Stimulated activated CD4-positive, alpha-beta T cell treated with anti-CD3 and anti-CD28 coated beads, TNF-alpha, amount 100 ng/mL, for 24 hours (primary cell): ENCODE measurements at regions not wholly inside any gene's neighbourhood (a gene's known extent, or its start where the extent isn't known, plus 50 kb on each side); places are given as distances from the start of the nearest gene placed in this dataset.
A peak's percentile ranks its signal among the peaks of the same experiment; 100 is the strongest.

ENCODE experiments used
- DNase-seq, 3 experiments: peaks; one replicate each; pipeline ENCODE4 v3.0.0-alpha.2; 2020; ENCODE audit warnings: low read depth in 3 of 3

DNA sequence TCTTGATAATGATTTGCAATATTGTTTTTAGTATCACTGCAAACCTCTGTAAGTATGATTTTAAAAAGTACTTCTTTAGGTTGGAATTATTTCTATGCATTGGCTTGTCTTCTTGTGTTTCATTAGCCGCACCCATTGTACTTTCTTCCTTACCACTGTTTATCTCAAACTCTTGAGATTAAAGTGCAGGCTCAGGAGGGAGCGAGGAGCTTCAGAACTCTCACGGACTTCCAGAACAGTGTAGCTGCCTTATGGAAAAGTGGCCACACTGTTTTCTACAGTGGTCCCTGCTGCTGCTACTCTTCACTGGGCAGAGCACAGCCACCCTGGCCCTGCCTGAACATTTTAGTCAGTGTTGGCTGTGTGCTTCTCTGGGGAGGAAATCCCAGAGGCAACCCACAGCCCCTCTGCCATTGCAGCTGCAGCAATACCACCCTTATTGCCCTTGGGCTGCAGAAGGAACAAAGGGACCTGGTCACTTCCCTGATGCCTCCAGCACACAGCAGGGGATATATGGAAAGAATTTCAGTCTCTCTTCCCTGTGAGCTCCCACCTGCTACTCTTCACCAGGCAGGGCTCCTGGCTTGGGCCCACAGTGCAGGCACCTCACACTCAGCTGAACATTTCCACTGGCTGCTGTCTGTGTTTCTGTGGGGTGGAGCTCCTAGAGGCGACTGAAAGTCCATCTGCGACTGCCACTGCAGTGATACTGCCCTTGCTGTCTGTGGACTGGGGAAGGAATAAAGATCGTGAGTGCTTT, 91.7 kb upstream of the MAP3K4 start:
- DNase-seq = no peak

DNA sequence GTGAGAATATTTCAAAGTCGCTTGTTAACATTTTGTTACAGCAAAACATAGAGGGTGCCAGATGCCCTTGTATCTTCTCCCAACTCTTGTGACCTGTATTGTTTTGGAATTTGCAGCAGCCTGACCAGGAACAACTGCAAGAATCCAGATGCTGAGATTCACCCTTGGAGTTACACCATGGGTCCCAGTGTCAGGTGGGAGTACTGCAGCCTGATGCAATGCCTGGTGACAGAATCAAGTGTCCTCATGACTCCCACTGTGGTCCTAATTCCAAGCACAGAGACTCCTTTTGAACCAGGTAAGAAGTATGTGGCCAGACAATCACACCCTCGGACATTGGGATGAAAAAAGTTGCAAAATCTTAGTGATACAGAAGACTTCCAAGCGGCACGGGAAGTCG, 79.6 kb upstream of the MAP3K4 start:
- no peak for DNase-seq

DNA sequence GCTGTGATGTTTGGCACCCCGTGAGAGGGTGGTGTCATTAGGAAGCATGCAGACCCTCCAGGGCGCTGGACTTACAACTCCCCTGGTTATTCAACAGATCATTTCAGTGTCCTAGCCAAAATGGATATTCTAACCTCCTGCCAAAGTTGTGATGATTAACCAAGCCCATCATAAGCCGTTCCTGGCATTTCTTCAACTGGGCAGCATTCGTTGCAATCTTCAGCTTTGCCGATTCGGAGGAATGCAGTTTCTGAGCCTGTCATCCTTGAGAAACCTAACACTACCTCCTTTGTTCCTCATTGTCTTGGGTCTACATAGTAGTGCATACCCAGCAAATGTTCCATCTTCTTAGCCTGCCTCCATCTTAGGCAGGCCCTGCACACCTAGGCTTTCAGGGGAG, 79.2 kb upstream of the MAP3K4 start:
- no peak for DNase-seq

DNA sequence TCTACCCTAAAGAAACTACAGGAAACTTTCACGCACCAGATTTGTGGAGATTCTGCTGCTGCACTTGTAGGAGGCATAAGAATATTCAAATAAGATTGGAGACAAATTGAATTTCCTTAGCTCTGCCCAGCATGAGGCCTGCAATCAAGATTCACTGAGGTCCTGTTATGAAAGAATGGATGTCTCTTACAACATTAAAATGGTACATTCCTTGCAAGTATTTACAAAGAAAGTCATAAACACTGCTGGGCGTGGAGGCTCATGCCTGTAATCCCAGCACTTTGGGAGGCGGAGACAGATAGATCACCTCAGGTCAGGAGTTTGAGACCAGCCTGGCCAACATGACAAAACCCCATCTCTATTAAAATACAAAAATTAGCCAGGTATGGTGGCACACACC, 74.0 kb upstream of the MAP3K4 start:
- DNase-seq = no peak

DNA sequence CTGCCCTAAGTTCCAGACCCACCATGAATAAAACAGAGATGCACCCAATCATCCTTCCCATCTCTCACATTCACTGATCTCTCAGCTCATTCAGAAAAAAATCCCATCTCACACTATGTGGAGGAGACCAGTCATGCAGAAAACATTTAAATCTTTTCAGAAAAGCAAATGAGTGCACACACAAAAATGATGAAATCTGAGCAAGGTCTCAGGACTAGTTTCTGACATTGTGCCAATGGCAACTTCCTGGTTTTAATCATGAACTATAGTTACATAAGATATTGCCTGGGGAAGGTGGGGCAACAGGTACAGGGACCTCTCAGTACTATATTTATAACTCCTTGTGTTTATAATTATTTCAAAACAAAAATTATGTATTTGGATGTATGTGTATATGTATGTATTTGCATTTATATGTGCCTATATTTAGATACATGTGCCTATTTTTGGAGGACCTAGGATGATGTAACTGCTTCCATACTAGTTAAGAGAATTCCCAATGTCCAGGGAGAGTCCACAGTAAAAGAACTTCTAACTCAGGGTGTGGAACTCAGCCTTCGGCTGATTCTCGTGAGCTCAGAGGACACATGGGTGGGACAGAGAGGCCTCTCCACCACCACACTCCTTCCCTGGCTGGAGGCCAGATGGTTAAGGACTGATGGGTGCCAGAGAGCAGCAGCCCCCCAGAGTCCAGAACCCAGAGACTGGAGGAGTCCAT, 71.7 kb upstream of the MAP3K4 start:
- no peak for DNase-seq

DNA sequence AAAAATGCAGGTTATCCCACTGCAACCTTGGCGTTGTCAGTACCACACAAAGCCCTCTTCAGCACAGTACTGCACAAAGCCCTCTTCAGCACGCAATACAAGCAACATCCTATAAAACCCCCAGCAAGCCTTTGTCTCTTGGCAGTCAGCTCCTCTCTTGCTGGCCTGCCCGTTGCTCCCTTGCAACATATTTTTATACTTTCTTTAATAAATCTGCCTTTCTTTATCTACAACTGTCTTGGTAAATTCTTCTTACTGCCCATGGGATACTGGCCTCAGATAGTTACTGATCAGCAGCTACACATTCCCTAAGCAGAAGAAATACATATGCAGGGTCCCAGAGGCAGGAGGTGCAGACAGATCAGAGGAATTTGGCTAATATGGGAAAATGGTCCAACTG, 70.5 kb upstream of the MAP3K4 start:
- no peak for DNase-seq

DNA sequence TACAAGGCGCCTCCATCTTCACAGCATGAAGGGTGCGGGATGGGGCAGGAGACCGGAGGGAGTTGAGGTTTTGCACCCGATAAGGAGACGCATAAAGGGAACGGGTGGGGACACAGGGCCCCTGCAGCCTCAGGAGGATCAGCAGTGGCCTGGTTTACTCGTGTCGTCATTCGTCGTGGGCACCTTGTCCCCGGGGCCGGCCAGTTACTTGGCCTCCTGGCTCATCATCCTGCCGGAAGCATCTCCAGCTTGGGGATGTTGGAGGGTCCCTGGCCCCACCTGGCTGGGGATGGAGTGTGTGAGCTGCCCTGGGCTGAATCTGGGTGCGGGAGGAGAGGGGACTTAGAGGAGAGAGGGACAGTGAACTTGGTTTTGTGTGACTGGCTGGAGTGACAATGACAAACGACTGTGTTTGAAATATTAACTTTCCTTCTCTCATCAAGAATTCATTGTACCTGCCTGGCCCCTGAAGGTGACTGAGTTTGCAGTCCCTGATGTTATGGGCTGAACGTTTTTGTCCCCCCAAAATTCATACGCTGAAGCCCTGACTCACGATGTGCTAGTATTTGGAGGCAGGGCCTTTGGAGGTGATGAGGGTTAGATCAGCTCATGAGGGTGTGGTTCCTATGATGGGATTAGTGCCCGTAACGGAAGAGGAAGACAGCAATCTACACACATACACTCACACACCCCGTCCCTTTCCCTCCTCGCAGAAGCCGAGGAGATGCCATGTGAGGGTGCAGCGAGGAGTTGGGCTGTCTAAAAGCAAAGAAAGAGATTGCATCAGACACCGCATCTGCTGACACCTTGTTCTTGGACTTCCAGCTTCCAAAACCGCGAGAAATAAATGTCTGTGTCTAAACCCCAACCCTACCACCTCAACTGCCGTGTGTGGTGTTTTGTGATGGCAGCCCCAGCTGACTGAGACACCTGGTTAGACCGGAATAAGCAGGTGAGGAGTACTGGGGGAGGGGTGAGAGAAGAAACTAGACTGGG, 65.0 kb upstream of the MAP3K4 start:
- no peak for DNase-seq

DNA sequence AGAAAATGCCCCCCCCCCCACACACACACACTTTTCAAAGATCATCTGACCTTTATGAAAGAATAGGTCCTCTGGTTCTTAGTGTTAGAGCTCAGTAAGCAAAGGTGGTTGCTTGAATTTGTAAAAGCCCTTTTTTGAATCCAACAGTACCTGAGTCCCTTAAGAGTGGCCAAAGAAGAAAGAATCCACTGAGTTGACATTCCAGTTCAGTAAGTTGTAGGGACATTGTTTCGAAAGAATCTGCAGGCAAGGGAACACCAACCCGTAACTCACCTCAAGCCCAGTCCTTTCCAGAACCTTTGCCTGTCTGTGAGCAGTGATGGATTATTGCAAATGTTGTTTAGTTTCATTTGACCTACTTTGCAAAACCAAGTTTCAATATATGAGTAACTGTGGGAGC, 64.2 kb upstream of the MAP3K4 start:
- no peak for DNase-seq

DNA sequence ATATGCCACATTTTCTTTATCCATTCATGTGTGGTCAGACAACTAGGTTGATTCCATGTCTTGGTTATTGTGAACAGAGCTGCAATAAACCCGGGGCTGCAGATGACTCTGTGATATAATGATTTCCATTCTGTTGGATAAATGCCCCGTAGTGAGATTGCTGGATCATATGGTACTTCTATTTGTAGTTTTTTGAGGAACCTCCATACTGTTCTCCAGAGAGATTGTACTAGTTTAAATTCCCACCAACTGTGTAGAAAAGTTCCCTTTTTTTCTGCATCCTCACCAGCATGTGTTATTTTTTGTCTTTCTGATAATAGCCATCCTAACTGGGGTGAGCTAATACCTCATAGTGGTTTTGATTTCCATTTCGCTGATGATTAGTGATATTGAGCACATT, 62.2 kb upstream of the MAP3K4 start:
- DNase-seq = no peak

DNA sequence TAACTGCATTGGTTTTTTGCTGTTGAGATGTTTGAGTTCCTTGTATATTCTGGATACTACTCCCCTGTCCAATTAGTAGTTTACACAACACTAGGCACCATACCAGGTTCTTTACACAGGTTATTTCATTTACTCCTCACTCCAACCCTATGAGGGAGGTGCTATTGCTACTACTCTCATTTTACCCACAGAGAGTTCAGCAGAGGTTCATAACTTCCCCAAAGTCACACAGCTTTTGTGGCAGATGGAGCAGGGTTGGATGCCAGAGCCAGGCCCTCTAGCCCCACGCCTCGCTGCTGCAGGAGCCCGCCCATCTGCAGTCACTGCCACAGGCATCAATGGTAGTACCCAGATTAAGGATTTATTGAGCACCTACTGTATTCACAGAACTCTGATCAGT, 61.7 kb upstream of the MAP3K4 start:
- DNase-seq = no peak

DNA sequence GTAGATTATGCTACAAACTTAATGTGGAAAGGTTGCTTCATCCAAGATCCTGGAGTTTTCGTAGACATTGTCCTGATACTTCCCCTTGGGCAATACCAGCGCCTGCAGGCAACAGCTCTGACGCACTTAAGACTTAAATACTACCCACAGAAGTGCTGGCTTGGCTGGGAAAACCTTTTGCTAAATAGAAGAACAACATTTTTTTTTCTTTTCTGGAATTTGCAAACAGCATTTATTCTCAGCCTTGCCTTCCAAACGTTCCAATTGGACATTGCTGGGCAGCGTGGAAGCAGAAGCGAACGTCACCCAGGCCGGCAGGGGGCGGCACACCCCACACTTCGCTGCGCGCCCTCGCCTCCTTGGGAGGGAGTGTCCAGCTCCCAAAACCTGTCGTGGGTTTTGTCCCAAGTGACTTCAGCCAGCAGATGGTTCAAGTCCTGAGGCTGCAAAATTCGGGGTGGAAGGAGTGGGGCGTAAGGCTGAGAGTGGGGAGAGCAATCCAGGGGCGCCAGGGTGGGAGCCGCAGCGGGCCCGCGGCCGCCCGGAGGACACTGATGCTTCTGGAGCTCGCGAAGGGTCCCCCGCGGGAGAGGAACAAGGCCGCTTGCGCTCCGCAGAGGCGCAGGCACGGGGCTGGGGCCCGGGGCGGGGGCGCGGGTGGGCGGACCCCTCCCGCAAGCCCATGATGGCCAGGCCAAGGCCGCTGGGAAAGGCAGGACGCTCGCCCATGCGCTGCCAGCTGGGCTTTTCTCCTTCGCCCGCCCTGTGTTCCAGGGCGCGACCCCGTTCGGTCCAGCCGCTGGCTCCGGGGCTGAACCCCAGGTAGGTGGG, 60.8 kb upstream of the MAP3K4 start:
- peak; percentile 23 to 58 (median 31) for DNase-seq

DNA sequence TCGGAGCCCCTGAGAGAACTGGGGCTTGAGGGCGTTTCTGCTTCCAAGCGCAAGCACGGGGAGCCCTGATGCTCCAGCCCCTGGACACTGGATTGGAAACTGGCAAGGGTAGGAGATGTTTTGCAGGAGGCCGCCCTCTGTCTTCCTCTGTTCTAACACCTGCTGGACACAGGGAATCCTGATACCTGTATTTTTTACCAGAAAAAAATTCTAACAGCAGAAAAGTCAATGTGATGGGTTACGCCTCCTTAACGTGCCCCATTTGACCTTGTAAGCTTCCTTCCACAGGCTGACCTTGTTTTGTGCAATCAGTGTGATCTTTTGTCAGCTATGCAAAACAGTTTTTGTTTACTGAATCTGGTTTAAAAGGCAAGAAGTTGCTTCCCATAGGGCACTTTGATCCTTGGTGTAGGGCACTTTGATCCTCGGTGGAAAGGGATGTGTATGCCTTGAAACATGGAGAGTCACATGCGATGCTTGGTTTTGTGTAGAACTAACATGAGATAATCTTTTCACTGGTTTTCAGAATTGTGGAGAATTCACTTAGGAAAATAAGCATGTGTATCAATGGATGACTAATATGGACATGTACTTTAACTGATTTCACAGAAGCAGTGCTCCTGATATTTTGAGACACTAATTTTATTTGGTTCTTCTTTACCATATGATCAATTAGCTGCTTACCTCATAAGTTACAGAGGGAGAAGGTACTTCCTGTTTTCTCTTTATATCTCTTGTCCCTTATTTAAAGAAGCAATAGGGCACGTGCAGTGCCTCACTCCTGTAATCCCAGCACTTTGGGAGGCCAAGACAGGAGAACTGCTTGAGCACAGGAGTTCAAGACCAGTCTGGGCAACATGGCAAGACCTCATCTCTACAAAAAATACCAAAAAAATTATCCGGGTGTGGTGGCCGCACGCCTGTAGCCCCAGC, 59.9 kb upstream of the MAP3K4 start:
- DNase-seq = no peak

DNA sequence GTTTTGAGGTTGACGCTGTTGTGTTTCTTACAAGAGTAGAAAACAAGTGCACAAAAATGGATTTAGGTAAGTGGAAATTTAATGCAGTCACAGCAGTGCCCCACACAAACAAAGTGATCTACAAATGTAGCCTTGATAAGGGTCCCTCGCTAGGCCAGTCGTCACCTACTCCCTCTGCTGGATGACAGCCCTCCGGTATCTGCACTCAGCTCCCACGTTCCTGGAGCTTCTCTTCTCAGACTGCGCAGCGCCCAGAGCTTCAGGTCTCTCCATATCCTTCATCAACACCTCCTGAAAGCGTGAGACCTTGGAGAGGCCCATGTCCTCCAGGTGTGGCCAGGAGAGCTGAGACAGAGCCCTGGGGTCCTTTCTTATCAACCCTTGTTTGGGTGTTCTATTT, 58.3 kb upstream of the MAP3K4 start:
- DNase-seq = no peak

DNA sequence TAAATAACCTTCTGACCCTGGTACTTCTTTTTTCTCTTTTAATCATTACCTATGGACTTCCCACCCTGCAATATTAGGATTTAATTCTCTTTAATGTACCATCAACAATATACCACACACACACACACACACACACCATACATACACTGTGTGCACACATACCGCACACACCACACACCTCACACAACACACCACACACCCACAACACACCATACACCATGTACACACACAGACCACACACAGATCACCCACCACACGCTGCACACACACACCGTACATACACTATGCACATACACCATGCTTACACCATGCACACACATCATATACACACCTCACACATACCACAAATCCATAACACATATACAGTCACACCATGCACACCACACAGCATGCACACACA, 57.4 kb upstream of the MAP3K4 start:
- DNase-seq = no peak

DNA sequence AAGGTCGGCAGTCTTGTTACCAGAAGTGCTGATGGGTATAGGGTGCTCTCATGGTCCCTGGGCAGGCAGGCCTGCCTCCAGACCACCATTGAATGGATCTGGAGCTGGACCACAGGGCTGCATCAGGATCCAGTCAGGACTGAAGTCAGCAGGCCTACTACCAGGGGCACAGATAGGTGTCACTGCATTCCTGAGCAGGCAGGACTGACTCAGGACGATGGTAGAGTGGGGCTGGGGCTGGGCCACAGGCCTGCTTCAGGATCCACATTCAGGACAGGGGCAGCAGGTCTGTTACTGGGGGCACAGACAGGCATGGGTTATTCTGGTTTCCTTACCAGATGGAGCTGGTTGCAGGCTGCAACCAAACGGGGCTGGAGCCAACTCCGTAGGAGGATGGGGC, 51.4 kb upstream of the MAP3K4 start:
- no peak for DNase-seq
